GM12801 (cell line): ENCODE measurements at regions not wholly inside any gene's neighbourhood (a gene's known extent, or its start where the extent isn't known, plus 50 kb on each side); places are given as distances from the start of the nearest gene placed in this dataset.

Source experiments
- CTCF ChIP-seq: IDR thresholded peaks from one replicate; pipeline ENCODE4 v1.5.1; 2011; ENCODE audit warnings: control low read depth; ENCODE audit not compliant: insufficient read length; ENCODE audit errors: extremely low read depth

DNA sequence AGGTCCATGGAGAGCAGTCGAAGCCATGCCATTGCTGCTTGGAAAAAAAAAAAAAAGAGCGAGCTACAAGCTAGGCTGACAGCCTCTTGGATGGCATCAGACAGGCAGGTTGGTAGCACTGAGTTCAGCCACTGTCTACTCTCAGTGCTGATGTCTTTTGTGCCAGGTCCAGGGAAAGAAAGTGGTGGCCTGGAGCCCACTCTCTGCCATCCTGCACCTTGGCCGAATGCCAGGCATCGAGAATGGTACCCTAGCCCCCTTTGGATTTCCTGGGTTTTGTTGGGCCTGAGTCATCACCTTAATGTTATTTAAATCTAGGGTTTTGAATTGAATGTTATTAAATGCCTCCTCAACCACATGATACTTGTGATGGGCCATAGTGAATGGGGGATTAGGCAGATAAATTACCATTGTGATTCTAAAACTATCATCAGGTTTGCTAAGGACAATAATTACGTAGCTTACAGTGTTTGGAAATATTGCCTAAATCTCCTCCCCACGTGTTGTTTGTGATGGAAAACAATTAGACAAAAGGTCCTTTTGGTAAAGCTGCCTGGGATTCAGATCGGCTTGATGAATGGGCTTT, 195.7 kb upstream of the GPR26 start:
- TF ChIP-seq CTCF, result no peak

DNA sequence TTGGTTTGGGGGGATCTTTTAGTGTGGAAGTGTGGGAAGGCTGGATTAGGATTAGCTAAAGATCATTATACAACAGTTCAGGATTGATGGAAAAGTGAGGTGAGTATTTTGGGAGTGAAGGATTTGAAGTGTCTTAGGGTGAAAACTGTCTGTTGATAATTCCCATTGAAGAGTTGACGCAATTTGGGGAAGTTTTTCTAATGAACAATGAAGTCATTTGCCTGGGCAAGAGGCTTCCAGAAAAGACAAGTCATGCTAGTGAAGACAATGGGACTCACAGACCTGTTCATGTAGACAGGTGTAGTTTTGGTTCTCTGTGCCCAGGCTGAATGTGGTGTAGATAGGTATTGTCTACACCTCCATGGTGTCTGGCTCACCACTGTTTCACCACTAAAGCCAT, 194.3 kb upstream of the GPR26 start:
- TF ChIP-seq CTCF, result no peak

DNA sequence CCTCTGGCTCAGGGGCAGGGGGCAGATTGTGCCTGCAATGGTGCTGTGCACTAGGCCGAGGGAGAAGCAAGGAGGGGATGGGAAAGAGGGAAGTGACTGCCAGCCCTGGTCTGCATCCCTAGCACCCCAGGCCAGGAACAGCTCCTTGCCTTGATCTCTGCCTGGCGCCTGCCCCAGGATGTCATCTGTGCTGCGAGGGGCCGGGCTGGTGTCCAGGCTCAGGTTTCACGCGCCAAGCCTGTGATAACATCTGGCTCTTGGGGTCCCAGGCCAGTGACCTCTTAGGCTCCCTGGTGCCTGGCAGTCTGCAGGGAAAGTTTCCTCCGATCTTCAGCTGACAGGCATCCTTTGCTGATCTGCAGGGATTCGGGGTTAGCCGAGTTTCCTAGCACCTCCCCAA, 193.5 kb upstream of the GPR26 start:
- no peak for TF ChIP-seq CTCF

DNA sequence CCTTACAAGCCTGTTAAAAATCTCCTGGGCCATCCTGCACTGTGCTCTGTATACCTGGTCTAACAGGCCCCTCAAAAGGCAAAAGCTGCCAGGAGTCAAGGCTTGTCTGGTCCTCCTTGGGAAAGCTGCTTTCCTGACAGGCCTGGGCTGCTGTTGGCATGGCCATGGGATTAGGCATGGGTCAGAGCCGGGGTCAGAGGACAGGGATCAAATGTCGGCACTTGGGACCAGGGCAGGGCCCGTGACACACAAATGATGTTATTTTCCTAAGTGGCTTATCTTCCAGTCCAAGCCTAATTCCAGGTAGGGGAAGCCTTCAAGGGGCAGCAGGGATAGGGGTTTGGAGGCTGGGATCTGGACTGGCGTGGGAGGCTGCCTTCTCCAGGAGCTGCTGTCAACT, 191.5 kb upstream of the GPR26 start:
- TF ChIP-seq CTCF, result no peak

DNA sequence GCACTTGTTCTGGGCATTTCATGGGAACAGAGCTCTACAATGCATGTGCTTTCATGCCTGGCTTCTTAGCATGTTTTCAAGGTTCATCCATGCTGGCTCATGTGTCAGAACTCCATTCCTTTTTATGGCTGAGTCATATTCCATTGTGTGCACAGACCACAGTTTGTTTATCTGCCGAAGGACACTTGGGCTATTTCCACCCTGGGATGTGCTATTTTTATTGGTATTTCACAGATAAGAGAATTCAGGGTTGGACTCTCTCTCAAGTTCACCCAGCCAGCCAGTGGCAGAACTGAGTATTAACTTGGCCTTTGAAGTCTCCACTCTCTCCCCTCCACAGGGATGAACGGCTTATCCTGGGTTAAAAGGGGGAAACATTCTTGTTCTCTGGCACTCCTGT, 190.7 kb upstream of the GPR26 start:
- no peak for TF ChIP-seq CTCF

DNA sequence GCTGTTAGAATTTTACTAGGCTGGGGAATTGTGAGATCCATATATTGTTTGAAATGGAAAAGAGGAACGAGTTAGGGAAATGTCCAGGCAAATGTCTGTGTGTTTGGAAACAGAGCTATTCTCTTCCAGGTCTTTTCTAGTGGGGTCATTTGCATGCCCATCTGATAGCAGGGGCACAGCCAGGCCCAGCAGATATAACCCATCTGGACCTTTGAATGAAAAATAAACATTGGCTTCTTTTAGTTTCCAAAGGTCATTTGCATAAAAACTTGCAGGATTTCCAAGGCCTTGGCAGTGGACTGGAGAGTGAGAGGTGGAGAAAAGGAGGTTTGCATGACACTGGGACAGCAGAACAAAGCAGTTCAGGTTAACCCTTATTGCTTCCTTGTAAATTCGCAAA, 188.0 kb upstream of the GPR26 start:
- TF ChIP-seq CTCF, result no peak

GRCh38 chr10:123479640-123480039, 186.5 kb upstream of the GPR26 start:
- TF ChIP-seq CTCF, result no peak

GRCh38 chr10:123480344-123480743, 185.8 kb upstream of the GPR26 start:
- TF ChIP-seq CTCF, result no peak
